Choroid plexus epithelial cell (primary cell): ENCODE measurements at regions not wholly inside any gene's neighbourhood (a gene's known extent, or its start where the extent isn't known, plus 50 kb on each side); places are given as distances from the start of the nearest gene placed in this dataset.

Experiments used
- DNase-seq: peaks from one replicate; pipeline ENCODE4 v3.0.0-alpha.2; 2010; ENCODE audit warnings: low read depth
- H3K4me3 ChIP-seq: 2 replicates; pipeline ENCODE4 v1.5.1; 2011; ENCODE audit warnings: low read depth, mild to moderate bottlenecking, control low read depth, low read length, moderate library complexity
- TF ChIP-seq, protein P1 (sequence below): conservative IDR thresholded peaks from 2 replicates; pipeline ENCODE4 v1.5.1; 2011; ENCODE audit warnings: low read depth, mild to moderate bottlenecking, control low read depth, inconsistent platforms, low read length, moderate library complexity

DNA sequence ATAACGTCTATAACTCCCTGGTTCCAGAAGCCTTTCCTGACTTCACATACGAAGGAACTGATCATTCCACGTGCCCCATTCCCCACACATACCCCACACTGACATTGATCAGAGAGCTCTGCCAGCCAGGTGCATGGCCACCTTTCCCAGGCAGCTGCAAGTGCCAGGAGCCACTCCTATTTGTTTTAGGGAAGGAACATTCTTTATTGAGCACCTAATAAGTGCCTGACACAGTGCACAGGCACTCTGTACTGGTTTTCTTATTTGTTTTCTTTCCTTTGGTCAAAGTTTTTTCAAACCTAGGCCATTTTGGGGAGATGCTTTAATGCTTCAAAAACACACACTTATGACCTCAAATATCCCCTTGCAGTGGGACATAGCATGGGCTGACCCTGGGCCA is 50.0 kb downstream of the PITPNM2 start:
- no peak overlapping the region for H3K4me3 ChIP-seq
- TF ChIP-seq, protein P1, sequence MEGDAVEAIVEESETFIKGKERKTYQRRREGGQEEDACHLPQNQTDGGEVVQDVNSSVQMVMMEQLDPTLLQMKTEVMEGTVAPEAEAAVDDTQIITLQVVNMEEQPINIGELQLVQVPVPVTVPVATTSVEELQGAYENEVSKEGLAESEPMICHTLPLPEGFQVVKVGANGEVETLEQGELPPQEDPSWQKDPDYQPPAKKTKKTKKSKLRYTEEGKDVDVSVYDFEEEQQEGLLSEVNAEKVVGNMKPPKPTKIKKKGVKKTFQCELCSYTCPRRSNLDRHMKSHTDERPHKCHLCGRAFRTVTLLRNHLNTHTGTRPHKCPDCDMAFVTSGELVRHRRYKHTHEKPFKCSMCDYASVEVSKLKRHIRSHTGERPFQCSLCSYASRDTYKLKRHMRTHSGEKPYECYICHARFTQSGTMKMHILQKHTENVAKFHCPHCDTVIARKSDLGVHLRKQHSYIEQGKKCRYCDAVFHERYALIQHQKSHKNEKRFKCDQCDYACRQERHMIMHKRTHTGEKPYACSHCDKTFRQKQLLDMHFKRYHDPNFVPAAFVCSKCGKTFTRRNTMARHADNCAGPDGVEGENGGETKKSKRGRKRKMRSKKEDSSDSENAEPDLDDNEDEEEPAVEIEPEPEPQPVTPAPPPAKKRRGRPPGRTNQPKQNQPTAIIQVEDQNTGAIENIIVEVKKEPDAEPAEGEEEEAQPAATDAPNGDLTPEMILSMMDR = no peak
- DNase-seq = no peak

DNA sequence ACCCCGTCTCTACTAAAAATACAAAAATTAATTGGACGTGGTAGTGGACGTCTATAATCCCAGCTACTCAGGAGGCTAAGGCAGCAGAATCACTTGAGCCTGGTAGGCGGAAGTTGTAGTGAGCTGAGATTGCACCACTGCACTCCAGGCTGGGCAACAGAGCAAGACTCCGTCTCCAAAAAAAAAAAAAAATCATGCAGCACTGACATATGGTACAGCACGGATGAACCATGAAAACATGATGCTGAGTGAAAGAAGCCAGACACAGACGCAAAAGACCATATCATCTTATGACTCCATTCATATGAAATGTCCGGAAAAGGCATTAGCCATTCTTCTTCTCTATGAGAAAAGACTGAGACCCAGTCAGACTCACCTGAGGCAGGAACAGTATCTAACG is 50.4 kb downstream of the PITPNM2 start:
- DNase-seq = no peak
- TF ChIP-seq, protein P1 = no peak
- no peak overlapping the region for H3K4me3 ChIP-seq

GRCh38 chr12:123099560-123100192 is 51.2 kb downstream of the PITPNM2 start:
- DNase-seq = no peak
- TF ChIP-seq, protein P1 = no peak
- H3K4me3 ChIP-seq = no peak overlapping the region

GRCh38 chr12:123098780-123099179 is 52.1 kb downstream of the PITPNM2 start:
- no peak for DNase-seq

DNA sequence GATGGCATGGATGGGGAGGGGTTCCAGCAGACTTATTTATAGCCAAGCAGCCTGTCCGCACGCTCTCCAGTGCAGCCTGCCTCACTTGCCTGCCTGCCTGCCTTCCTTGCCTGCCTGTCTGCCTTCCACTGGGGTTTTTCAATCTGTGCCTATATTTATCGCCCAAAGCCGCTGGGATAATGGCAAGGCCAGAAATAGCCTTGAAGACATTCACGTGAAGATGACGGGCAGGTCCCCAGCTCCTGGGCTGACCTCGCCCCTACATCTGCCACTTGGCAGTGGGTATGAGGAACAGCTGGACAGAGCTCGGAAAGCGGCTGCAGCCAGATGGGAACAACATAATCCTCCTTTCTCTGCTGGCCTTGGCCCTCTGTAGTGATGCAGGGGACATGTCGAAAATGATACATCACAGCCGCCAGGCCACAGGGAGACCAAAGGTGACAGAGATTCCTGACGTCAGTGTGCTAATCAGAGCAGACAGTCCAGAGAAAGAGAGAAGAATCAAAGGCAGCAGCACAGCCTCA is 53.3 kb downstream of the PITPNM2 start:
- H3K4me3 ChIP-seq = no peak overlapping the region
- TF ChIP-seq, protein P1 = no peak
- DNase-seq = no peak

More at GRCh38 chr12:123098780-123099179, 52.1 kb downstream of the PITPNM2 start:
- H3K4me3 ChIP-seq = no peak overlapping the region
- TF ChIP-seq, protein P1 = no peak

- TF ChIP-seq, protein P1 = no peak
- no peak for DNase-seq
- H3K4me3 ChIP-seq = no peak overlapping the region
Observed at GRCh38 chr12:123096741-123097140, 54.1 kb downstream of the PITPNM2 start.

DNA sequence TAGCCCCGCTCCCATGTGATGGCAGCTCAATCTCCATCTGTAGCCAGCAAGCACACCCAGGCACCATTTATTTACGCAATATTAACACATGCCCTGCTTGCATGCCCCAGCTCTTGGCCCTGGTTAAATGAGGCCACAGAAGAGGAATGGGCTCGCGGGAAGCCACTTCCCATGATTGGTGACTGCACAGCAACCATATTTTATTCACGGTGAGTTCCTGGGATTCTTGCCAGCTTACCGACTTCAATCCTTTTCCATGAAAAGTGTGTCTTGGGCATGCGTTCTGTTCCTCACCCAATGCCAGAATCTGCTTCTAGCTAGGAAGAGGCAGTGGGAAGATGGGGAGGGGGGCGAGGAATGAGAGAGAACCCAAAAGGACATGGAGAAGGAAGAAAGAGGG is 54.7 kb downstream of the PITPNM2 start:
- no peak overlapping the region for H3K4me3 ChIP-seq
- no peak for DNase-seq
- TF ChIP-seq, protein P1 = no peak
